Femur (tissue), 1 donor: ENCODE measurements at regions not wholly inside any gene's neighbourhood (a gene's known extent, or its start where the extent isn't known, plus 50 kb on each side); places are given as distances from the start of the nearest gene placed in this dataset.
"Not testable (repeated sequence)": the region's sequence is repeated elsewhere in the genome, so short reads cannot be mapped to it uniquely, and the experiment has no call there.

Experiments used
- DNase-seq: peaks from one replicate; pipeline ENCODE4 v3.0.0-alpha.2; 2017

DNA sequence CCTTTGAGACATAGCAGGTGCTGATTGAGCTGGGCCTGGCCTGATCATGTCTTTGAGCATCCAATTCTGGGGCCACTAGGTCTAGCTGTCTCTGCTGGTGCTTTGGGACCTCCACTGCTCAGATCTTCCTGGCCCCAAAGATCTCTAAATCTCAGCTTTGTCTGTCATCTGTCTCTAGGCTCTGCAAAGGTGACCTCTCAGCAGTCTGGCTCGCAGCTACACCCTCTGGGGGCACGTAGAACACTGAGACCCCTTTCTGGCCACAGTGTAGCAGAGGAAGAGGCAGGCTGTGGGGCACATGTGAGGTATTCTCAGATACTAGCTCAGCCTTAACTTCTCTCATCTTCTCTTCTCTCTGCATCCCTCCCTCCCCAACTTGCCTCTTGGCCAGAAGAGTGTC, 298.1 kb upstream of the PLGLB1 start:
- not testable (repeated sequence) for DNase-seq

DNA sequence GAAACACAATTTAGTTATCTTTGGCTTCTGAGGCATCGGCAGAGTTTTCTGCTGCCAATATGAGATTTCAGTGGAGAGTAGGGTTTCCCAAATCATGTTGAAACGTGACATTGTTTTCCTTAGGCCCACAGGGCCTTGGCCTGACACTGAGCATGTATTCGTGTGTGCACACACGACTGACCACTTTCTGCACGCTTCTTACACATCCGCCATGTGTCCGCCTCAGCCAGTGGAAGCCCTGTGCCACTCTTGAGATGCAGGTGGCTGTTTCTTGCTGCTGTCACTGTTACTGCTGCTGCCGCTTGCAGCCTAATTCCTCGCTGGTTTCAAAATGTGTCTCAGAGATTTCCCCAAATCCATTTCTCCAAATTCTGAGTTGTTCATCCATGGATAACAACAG, 299.6 kb upstream of the PLGLB1 start:
- not testable (repeated sequence) for DNase-seq

DNA sequence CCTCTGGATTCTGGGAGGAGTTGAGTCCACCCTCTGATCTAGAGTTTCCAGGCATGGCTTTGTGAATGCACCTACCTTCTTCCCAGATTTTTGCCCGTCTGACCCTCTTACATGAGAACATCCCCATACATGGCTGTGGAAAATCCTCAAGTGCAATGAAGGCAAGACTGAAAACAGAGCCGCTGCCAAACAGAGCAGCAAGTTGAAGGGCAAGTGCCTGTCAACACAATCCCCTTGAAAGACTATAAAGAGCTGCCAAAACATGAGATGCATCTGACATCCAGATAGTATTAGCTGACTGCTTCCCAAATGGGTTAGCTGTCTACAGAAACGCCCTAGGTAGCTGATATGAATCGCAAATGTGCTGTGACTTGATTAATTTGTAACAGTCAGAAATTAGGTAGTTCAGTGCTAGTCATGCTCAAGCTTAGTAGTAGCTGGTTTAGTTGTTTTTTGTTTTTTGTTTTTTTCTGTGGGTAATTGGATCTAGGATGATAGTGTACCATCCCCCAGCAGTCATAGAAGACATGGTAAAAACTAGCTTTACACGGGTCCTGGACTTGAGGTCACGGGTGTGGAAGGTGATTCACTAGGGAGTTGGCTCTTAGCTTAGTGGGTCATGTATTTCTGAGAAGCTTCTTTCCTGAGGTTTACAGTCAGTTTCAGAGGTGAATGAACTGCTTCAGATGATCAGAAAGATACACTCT, 302.8 kb upstream of the PLGLB1 start:
- DNase-seq, result not testable (repeated sequence)

DNA sequence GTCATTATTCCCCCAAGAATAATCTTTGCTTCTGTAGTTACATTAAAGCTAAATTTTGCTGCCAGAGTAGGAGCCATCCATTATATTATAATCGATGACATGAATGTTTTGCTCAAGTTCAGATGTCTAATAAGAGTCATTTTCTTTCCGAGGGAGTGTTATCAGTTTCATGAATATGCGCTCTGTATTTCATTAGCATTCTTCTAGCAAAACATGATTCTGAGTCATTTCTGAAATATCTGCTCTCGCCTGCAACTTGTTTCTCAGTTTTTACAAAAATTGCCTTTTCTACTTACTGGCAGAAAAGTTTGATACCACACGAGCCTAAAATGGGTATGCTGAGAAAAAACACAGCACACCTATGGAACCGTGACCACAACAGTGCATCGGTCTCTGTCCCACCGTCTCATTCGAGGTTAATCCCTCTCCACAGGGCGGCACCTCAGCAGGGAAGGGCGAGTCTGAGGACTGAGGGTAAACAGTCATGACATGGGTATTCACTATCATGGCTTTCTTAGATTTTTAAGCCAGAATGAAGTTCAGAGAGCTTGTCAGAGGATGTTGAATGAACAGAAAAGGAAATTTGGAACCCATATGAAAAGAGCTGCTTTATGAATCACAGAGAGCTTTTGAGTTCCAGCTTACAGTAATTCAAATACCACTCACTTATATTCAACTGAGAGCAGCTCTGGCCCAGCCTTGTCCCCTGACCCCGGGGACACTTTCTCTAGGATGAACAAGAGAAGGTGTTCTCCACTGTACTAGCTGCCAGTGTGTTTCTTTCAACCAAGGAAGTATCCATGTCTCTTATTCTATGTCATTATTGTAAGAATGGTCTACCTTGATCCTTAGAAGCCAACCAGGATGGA, 303.6 kb upstream of the PLGLB1 start:
- DNase-seq, result not testable (repeated sequence)

DNA sequence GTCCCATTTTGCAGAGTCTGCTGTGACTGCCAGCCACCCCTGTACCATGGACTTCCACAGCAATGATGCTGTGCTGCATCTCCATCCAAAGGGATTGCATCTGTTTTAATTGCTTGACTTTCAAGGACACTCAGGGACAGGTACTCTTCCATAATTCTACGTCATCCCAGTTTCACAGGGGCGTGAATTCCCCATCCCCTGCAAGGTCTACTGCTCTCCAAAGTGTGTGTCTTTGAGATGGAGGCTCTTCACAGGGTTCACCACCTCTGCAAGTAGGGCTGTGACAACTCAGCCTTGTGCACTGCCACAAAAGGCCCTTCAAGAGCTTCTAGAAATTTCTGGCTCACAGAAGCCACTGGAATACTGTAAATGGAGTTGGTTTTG, 304.3 kb upstream of the PLGLB1 start:
- not testable (repeated sequence) for DNase-seq

DNA sequence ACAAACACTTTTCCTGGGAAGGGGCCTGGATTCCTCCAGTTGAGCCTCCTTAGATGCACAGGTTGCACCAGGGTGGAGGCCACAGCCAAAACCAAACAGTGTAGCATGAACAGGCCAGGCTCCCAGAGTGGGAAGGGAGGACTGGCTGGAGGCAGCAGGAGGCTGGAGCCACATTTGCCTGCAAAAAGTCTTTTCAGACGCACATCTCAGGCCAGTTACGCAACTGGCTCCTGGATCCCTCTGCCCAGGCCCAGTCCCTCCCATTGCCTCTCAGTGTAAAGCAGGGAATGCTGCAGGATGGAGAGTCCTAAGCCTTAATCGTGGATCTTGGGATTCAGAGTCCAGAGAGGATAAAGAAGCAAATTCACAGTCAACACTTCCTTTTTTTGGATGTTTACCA, 305.1 kb upstream of the PLGLB1 start:
- DNase-seq, result not testable (repeated sequence)

DNA sequence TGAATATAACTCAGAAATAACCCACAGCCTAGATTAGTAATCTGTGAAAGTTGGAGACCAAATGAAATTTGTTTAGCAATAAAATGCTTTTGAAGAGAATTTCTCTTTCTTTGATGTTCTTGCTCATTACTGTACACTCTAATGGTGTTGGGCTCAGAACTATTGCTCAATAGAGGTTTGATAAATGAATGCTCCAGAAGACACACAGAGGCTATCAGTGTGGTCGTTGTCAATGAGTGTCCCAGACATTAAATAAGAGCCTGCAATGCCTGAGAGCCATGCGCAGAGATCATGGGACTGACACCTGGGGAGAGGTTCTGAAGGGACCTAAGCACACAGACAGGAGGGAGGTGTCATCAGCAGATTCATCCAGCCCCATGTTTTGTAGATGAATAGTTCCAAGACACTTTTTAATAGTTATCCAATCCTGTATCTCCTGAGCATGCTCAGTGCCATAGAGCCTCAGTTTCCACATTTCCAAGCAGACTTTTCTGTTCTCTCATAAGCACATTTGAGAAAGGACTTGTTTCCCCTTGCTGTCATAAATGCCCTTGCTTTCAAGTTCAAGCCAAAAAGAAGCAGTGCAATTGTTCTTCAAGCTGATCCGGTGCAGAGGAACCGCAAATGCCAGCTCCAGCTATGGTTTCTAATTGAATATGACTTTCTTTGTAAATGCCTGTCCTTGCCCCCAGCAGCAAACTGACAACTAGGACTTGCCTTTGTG, 306.2 kb upstream of the PLGLB1 start:
- DNase-seq, result not testable (repeated sequence)

DNA sequence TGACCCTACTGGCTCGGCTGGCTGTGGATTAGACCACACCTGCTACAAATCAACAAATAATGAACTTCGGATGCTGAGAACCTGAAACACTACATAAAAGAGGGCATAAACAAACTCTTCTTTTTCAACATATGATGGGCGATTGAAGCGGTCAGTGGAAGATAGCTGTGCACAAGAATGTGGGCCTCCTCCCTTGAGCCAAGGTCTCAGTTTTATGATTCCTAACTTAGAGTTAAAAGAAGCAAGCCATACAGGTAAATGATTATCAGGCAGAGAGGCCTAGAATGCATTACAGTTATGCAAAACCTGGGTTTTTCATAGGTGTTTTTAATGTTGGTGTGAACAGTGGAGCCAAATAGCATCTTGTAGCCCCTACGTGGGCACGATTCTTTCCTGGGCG, 307.9 kb upstream of the PLGLB1 start:
- not testable (repeated sequence) for DNase-seq

DNA sequence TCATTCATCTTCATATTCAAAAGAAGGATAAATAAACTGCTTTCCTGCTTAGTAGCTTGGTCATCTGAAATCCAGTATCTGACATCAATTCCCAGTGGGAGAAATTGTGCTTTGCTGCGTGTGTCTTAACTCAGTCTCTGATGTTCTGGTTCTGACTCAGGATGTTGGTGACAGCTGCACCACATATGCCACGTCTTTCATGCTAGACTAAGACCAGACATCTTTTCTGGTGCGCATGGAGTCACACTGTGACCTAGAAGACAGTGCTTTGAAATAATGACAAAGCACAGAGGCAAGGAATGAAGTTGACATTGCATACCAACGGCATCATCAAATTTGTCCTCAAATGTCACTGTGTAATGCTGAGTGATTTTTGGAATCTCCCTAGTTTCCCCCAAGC, 308.8 kb upstream of the PLGLB1 start:
- DNase-seq, result not testable (repeated sequence)

DNA sequence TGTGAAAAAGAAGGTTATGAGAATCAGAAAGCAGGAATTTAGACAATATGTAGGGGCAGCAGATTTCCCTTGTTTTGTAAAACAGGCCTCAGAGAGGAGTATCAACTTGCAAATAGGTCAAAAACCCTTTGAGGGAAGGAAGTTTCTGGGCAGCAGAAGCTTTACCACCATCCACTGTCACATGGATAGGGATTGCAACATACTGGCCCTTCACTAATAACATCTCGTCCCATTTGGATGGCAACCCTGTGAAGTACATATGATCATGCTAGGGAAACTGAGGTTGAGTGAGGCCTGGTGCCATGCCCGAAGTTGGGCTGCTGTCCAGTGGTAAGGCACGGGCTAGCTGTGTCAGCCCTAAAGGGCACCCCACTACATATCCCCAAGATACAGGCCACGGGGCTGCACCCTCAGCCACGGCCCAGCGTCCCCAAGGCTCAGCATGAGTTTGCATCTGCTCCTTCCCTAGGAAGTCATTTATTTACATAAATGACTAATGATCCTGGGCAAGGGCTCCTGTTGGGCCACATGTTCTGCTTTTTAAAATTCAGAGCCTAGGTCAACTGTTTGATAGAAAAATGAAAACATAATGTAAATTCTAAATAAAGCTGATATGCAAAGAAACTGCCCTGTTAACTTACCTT, 310.4 kb upstream of the PLGLB1 start:
- DNase-seq, result not testable (repeated sequence)

DNA sequence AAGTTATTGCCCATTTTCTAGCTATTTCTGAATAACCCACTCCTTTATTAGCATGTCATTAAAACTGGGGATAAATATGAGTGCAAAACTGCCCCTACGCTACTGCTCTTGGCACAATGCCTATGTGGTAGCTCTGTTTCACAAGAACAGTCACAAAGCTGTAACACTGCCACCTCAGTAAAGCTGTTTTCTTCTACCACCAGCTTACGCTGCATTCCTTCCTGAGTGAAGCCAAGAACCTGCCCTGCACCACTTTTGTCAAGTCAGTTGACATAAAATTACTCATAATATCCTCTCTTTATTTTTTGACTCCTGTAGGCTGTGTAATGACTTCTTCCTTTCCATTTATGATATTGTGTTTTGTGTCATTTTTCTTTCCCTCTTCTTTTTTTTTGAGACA, 313.2 kb upstream of the PLGLB1 start:
- not testable (repeated sequence) for DNase-seq

DNA sequence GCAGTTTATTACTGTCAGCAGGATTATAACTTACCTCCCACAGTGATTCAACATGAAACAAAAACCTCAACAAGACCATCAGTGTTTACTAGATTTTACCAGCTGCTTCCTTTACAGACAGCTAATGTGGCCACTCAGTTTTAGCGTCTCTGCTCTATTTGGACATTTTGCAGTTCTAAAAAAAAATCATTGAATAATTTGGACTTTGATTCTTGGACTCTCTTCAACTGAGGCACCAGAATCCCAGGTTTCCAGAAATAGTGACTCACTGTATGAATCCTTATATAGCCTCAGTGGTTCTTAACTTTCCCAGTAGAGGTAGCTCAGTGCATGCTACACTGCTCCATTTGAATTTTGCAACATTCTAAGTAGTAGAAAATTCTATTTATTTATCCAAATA, 317.4 kb upstream of the PLGLB1 start:
- not testable (repeated sequence) for DNase-seq

DNA sequence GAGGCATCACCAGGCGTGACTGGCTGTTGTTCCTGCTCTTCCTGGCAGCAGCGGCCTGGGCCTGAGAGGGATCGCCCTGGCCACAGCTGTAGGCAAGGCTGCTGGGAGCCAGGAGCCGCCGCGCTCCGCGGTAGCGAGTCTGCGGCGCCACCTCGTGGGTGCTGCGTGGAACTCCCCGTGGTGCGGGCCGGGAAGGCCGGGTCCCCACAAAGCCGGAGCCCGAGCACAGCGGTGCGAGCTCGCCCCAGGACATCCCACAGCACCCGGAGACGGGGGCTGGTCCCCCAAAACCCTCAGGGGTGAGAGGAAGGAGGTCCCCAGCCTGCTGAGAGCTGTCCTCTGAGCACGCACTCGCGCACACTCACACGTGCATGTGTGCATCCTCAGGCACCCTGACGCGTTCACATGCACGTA, 320.0 kb upstream of the PLGLB1 start:
- peak; percentile 74 for DNase-seq

DNA sequence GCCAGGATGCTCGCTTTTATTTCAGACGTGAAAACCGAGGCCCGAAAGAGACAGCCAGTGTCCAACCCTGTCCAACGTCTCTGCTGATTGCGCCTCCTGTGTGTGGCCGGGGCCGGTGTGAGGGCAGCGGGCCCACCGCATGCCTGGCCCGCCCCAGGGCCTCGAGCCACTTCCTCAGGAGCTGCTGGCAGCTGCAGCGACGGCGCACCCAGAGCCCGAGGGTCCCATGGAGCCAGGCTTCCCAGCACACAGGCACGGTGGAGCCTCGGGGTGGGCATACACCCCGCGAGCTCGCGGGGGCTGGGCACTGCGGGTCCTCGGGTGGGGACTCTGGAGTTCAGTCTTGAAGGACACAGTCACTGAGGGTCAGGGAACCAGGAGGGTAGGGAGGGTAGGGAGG, 320.5 kb upstream of the PLGLB1 start:
- peak; percentile 11 for DNase-seq

DNA sequence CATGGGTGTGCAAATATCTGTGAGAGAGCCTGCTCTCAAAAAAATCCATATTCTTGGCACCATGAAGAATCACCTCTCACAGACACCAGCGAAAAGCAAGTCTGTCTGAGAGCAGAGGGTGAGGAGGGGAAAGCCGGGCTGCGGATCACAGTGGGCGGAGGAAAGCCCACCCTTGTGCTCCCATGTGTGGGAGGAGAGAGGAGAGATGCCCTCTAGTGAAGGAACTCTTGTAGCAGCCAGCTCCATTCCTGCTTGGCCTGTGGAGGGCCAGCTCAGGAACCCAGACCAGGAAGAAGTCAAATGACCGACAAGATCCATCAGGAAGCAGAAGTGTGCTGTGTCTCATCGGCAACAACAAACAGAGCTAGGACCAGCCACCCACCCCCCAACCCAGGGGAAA, 321.7 kb upstream of the PLGLB1 start:
- not testable (repeated sequence) for DNase-seq

DNA sequence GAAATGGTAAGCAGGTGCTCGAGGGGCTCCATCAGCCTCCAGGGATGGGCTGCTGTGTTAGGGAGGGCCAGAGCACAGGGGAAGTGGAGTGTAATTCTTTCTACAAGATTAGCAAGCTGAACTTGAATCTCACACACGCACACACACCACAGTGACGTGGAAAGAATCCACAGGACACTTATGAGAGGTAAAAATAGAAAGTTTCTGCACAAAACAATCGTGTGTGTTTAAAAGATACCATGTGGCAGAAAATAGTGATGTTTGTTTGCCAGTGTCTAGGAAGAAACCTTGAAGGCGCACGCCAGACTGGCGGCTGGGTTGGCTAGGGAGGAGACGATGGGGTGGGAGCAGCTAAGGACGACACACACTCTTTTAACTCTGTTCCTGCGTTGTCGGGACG, 323.6 kb upstream of the PLGLB1 start:
- DNase-seq, result not testable (repeated sequence)

DNA sequence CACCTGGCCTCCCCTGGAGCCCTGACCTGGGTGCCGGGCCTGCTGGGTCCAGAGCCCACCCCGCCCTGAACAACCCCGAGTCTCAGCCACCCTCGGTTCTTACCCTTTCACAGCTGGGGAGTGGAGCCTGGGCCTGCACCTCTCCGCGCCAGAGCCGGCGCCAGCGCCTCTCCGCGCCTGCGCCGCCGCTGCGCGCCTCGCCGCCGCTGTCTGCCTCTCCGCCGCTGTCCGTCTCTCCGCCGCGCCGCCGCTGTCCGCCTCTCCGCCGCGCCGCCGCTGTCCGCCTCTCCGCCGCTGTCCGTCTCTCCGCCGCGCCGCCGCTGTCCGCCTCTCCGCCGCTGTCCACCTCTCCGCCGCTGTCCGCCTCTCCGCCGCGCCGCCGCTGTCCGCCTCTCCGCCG, 326.9 kb upstream of the PLGLB1 start:
- DNase-seq, result not testable (repeated sequence)

DNA sequence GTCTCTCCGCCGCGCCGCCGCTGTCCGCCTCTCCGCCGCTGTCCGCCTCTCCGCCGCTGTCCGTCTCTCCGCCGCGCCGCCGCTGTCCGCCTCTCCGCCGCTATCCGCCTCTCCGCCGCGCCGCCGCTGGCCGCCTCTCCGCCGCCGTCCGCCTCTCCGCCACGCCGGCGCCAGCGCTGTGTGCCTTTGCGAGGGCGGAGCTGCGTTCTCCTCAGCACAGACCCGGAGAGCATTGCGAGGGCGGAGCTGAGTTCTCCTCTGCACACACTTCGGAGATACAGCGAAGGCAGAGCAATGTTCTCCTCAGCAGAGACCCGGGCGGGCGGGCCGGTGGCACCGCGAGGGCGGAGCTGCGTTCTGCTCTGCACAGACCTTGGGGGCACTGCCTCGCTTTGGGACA, 327.4 kb upstream of the PLGLB1 start:
- DNase-seq, result not testable (repeated sequence)

DNA sequence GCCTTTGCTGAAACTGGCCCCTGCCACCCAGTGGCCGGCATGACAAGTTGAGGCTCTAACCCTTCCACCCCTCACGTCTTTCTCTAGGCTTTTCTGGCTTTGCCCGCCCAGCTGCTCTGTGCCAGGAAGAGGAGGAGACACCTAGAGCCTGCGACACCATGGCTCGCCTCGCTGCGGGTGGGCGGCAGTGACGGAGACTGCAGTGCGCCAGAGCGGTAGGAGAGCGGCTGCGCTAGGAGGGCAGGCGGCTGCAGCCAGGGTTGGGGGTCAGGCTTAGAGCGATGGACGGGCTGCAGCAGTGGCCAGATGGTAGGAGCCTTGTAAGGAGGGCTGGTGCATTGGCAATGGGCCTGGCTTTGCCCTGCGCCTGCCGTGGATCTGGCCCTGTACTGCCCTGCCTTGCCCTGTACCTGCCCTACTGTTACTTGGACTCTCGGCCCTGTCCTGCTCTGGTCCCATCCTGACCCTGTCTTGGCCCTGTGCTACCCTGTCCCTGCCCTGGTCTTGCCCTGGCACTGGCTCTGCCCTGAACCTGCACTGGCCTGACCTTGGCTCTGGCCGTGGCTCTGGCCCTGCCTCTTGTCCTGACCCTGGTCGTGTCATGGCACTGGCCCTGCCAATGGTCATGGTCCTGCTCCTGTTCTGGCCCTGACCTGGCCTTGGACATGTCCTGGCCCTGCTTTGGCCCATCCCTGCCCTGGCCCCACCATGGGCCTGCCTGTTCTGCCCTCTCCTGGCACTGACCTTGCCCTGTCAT, 330.7 kb upstream of the PLGLB1 start:
- DNase-seq, result not testable (repeated sequence)

DNA sequence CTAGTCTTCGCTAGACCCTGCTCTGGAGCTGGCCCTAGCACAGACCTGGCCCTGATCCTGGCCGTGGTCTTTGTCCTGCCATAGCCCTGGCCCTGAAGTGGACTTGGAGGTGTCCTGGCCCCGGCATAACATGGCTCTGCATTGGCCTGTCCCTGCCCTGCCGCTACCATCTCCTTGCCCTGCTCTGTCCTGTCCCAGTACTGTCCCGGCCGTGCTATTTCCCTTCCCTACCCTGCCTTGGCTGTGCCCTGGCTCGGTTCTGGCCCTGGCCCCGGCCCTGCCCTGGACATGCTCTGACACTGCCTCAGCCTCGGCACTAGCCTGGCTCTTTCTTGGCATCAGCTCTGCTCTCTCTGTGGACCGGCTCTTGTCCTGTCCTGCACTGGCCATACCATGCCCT, 331.8 kb upstream of the PLGLB1 start:
- DNase-seq, result not testable (repeated sequence)

DNA sequence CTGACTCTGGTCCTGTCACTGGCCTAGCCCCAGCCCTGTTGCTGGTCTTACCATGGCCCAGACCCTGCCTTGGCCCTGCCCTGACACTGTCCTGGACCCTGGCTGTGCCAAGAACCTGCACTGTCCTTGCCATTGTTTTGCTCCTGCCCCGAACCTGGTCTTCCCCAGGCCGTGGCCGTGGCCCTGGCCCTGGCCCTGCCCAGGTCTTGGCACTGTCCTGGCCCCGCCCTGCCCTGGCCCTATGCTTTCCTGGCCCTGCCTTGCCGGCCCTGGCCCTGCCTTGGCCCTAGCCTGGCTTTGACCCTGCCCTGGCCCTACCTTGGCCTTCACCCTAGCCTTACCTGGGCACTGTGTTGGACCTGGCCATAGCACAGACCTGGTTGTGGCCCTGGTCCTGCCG, 332.5 kb upstream of the PLGLB1 start:
- DNase-seq, result not testable (repeated sequence)

DNA sequence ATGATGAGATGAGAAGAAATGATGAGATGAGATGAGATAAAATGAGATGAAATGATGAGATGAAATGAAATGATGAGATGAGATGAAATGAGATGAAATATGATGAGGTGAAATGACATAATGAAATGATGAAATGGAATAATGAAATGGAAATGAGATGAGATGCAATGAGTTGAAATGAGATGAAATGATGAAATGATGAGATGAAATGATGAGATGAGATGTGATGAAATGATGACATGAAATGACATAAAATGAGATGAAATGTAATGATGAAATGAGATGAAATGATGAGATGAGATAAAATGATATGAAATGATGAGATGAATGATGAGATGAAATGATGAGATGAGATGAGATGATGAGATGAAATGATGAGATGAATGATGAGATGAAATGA, 338.6 kb upstream of the PLGLB1 start:
- DNase-seq, result not testable (repeated sequence)
